ENCODE measurements at regions not wholly inside any gene's neighbourhood (a gene's known extent, or its start where the extent isn't known, plus 50 kb on each side); places are given as distances from the start of the nearest gene placed in this dataset.

GRCh38 chr5:158435161-158435616 is 576.2 kb upstream of the CLINT1 start:
- no peak overlapping the region for H3K9ac ChIP-seq (ENCODE audit: low read length)
- POLR2A ChIA-PET (ENCODE audit: unreplicated experiment), result no interaction called here

GRCh38 chr5:158434749-158435148 is 575.8 kb upstream of the CLINT1 start:
- CTCF ChIA-PET, result no interaction called here

More at GRCh38 chr5:158435161-158435616, 576.2 kb upstream of the CLINT1 start:
- no peak for TF ChIP-seq CTCF (conservative IDR thresholded peaks at IDR 0.05; ENCODE audit: low read depth, low read length)
- no peak for TF ChIP-seq EZH2 (IDR thresholded peaks at IDR 0.05; ENCODE audit: low read length, unreplicated experiment)
- no peak for TF ChIP-seq EZH2phosphoT487 (IDR thresholded peaks at IDR 0.05; ENCODE audit: borderline replicate concordance, low read length)
- no peak for DNase-seq
- BruUV-seq (replicated peaks), result no TSS peak
- Histone ChIP-seq H3K9me2 (replicated peaks; ENCODE audit: low read length) (no peaks in the 10 kb centered on the region), H3K4me2 (ENCODE audit: low read length) (no peak overlapping the region), H3F3A (ENCODE audit: low read length, unreplicated experiment) (no peaks in the 10 kb centered on the region), H3K79me2 (ENCODE audit: low read length) (no peaks in the 10 kb centered on the region), H4K20me1 (ENCODE audit: low read length) (no peaks in the 10 kb centered on the region), H3K27me3 (ENCODE audit: low read length) (no peaks in the 10 kb centered on the region), H3K9me3 (ENCODE audit: low read length) (no peaks in the 10 kb centered on the region), H3K27ac (ENCODE audit: low read length) (no peak overlapping the region), H3K36me3 (ENCODE audit: low read depth, low read length) (no peaks in the 10 kb centered on the region), H2AFZ (ENCODE audit: low read length) (no peak overlapping the region), H3K4me1 (ENCODE audit: insufficient read depth, low read length) (no peaks in the 10 kb centered on the region), H3K4me3 (ENCODE audit: low read length) (no peak overlapping the region)
- intact Hi-C loops (cut with micrococcal nuclease), result no loop called here
- ATAC-seq, result no peak
- CTCF ChIA-PET, result no interaction called here

More at GRCh38 chr5:158434749-158435148, 575.8 kb upstream of the CLINT1 start:
- no peak for TF ChIP-seq CTCF (conservative IDR thresholded peaks at IDR 0.05; ENCODE audit: low read depth, low read length)
- TF ChIP-seq EZH2 (IDR thresholded peaks at IDR 0.05; ENCODE audit: low read length, unreplicated experiment), result no peak
- TF ChIP-seq EZH2phosphoT487 (IDR thresholded peaks at IDR 0.05; ENCODE audit: borderline replicate concordance, low read length), result no peak
- Histone ChIP-seq H3K27ac (ENCODE audit: low read length) (no peak overlapping the region), H3K9me3 (ENCODE audit: low read length) (no peaks in the 10 kb centered on the region), H3K9ac (ENCODE audit: low read length) (no peak overlapping the region), H3K9me2 (replicated peaks; ENCODE audit: low read length) (no peaks in the 10 kb centered on the region), H3K27me3 (ENCODE audit: low read length) (no peaks in the 10 kb centered on the region), H3K4me1 (ENCODE audit: insufficient read depth, low read length) (no peaks in the 10 kb centered on the region), H3K79me2 (ENCODE audit: low read length) (no peaks in the 10 kb centered on the region), H3K4me2 (ENCODE audit: low read length) (no peak overlapping the region), H3K4me3 (ENCODE audit: low read length) (no peak overlapping the region), H2AFZ (ENCODE audit: low read length) (no peak overlapping the region), H3F3A (ENCODE audit: low read length, unreplicated experiment) (no peaks in the 10 kb centered on the region), H4K20me1 (ENCODE audit: low read length) (no peaks in the 10 kb centered on the region), H3K36me3 (ENCODE audit: low read depth, low read length) (no peaks in the 10 kb centered on the region)
- POLR2A ChIA-PET (ENCODE audit: unreplicated experiment), result no interaction called here
- ATAC-seq (no peak), DNase-seq (no peak)
- BruUV-seq (replicated peaks), result no TSS peak
- intact Hi-C loops (cut with micrococcal nuclease), result no loop called here

Measured in PC-3 (cell line).